ENCODE measurements at regions not wholly inside any gene's neighbourhood (a gene's known extent, or its start where the extent isn't known, plus 50 kb on each side); places are given as distances from the start of the nearest gene placed in this dataset.

- DNase-seq (ENCODE audit: low read depth): no peak
Observed at GRCh38 chr7:79868010-79868409, 266.6 kb upstream of the GNAI1 start.

GRCh38 chr7:79862447-79863210 is 272.0 kb upstream of the GNAI1 start:
- DNase-seq (ENCODE audit: low read depth): no peak

GRCh38 chr7:79855172-79855571 is 279.5 kb upstream of the GNAI1 start:
- DNase-seq (ENCODE audit: low read depth): no peak

GRCh38 chr7:79854621-79855020 is 280.0 kb upstream of the GNAI1 start:
- no peak for DNase-seq (ENCODE audit: low read depth)

DNA sequence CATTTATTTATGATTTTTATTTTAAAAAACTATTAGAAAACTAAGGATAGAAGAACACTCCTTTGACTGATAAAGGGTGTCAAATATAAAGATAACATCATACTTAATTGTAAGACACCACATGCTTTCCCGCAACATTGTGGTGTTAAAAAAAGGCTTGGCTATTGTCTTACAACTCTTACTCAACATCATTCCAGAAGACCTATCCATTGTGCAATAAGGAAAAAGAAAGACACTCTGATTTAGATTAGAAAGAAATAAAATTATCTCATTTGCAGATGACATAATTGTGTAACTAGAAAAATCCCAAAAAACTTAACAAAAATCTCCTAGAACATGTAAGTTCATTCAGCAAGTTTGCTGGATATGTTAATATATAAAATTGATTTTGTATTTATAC is 296.7 kb upstream of the GNAI1 start:
- no peak for DNase-seq (ENCODE audit: low read depth)

DNA sequence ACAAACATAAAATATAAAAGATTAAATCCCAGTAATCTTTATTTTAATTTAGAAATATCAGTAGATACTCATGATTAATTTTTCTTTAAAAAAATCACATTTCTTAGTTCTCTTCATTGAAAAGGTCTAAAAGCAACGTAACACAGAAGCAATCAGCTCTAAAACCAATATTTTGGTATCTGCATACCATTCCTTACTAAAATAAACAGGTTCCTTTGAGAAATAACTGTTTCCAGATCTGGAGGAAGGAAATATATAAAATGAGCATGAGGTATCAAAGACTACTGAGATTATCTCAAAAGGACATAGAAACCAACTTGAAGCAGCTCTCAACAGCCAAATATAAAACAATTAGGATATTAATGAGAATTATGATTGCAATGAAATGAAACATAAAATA is 301.0 kb upstream of the GNAI1 start:
- DNase-seq (ENCODE audit: low read depth): no peak

- DNase-seq (ENCODE audit: low read depth): no peak
Observed at GRCh38 chr7:79828866-79829265, 305.8 kb upstream of the GNAI1 start.

DNA sequence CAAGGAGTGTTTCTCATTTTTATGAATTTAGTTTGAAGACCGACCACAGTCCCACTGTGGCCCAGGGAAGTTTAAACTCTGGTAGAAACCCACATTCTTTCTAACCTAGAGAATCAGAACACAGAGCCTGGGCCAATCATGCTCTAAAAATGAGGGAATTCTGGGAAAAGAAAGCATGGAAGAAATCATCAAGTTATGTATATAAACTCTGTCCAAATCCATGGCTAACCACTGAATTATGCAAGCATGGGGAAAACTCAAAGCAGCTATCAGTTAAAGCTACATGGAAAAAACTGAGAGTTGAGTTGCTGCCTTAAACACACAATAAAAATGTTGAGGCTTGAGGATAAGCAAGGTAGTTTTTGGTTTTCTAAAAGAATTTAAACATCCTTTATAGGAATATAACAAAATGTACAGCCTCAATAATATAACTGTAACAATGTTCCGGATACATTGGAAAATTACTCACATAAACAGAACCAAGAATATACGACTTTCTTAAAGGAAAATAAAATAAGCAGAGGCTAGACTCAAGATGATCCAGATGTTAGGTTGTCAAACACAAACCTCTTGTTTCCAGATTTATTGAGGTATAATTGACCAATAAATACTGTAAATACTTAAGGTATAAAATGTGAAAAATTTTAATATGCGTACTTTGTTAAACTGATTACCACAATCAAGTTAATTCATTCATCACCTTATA is 311.2 kb upstream of the GNAI1 start:
- DNase-seq (ENCODE audit: low read depth): no peak

GRCh38 chr7:79822620-79823240 is 311.9 kb upstream of the GNAI1 start:
- no peak for DNase-seq (ENCODE audit: low read depth)

DNA sequence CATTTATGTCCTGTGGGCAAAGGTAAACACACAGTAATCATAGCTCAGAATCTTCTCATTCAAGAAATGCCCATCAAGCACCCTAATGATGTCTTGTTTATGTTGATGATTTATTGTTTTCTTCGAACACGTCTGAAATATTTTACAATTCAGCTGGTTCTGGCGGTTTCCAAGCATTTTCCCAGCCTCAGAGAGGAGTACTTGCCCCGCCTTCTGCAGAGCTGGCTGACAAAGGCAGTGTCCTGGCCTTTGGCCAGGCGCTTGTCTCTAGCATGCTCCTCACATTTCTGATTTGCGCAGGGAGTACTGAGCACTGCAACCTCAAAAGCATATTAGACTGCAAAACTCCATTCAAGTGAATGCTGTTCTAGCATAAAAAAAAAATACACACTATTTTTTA is 314.2 kb upstream of the GNAI1 start:
- DNase-seq (ENCODE audit: low read depth): no peak

DNA sequence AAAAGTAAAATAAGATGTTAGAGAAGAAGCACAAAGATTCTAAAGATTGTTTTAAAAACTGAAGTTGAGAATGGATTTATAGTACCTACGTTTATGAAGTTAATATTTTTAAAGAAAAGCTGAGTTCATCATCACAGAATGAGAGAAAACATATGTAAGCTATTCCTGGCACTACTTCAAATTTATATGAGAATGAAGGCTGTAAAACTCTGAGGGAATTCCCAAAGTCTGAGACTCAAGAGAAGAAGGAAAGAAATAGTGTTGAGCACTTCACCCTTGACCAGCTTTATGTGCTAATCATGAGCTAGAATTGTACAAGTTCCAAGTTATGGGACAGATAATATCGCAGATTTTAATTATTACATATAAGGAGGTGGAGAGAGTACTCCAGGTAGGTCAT is 323.7 kb upstream of the GNAI1 start:
- DNase-seq (ENCODE audit: low read depth): no peak

- DNase-seq (ENCODE audit: low read depth): no peak
Observed at GRCh38 chr7:79806161-79806734, 328.4 kb upstream of the GNAI1 start.

- no peak for DNase-seq (ENCODE audit: low read depth)
Observed at GRCh38 chr7:79790656-79791262, 337.3 kb upstream of the MAGI2 start.

- no peak for DNase-seq (ENCODE audit: low read depth)
Observed at GRCh38 chr7:79789584-79790345, 336.3 kb upstream of the MAGI2 start.

DNA sequence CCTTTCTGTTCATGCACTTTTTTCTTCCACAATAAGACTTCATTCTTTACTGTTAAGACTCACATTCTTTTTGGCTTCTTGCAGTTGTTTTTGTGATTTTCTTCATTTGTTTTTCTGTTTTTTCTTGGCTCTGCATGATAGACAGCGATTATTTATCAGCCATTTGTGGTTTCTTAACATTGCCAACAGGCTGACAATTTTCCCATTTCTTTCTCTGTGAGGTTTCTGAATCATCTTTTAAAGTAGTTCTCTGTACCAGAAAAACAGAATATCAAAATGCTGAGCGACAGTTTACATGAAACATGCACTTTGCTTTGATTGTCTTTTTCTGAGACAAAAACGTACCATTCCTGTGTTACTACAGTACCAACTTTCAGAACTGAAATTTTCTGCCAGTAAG is 334.2 kb upstream of the MAGI2 start:
- DNase-seq (ENCODE audit: low read depth): no peak

DNA sequence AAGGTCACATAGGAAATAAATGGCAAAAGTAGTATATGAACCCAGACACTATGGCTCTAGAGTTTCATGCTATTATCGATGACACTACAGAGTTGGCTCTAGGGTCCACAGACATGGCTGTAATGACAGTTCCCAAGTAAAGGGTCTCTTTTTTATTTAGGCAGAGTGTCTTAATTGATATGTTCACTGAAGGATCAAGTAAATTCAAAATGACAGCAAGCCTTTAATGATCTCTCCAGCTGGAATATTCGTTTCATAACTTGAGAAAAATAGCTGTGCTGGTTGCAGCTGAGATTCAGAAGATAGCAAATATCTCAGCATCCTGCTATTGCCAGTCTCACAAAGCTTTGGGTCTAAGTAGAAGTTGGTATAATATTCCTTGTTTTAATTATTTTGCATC is 333.6 kb upstream of the MAGI2 start:
- no peak for DNase-seq (ENCODE audit: low read depth)

GRCh38 chr7:79786187-79786586 is 332.7 kb upstream of the MAGI2 start:
- no peak for DNase-seq (ENCODE audit: low read depth)

DNA sequence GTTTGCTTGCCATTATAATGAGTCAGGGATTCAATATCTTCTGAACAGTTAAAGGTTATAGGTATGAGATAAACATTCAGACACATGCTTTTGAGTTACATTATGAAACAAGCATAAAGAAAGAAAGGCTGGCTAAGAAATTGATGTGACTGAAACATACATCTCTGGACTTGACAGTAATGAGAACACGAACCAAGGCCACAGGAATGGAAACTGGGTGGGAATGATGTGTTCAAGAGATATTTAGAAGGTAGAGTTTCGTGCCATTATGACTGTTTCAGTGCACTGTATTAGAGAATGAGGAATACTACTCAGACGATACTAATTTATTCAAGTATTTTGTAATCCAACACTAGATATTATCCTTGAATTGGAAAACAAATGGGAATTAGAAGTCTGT is 332.1 kb upstream of the MAGI2 start:
- no peak for DNase-seq (ENCODE audit: low read depth)

GRCh38 chr7:79782906-79783305 is 329.4 kb upstream of the MAGI2 start:
- DNase-seq (ENCODE audit: low read depth): no peak

GRCh38 chr7:79782256-79782655 is 328.8 kb upstream of the MAGI2 start:
- DNase-seq (ENCODE audit: low read depth): no peak

DNA sequence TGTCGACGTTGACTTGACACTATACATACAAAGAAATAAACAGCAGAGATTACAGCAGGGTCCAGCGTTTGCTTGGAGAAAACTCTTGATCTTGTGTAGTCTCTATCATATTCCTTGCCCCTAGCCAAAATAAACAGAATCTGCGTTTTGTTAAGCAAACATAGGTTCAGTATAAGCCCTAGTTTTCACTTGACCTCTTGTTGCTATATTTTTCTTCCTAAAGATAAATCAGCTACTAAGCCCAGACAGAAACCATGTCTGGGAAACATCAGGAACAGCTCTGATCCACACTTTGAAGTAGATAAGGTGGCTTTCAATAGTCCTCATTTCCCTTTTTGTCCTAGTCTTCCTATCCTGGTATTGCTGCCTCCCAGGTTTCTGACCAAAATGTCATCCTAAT is 328.2 kb upstream of the MAGI2 start:
- no peak for DNase-seq (ENCODE audit: low read depth)
